ES-I3 (cell line): ENCODE measurements at regions not wholly inside any gene's neighbourhood (a gene's known extent, or its start where the extent isn't known, plus 50 kb on each side); places are given as distances from the start of the nearest gene placed in this dataset.

Experiments
- H3K36me3 ChIP-seq: 2 replicates; pipeline ENCODE4 v1.6.1; 2013; ENCODE audit warnings: mild to moderate bottlenecking, low read length, control low read depth, moderate library complexity; ENCODE audit not compliant: insufficient read depth
- H3K4me1 ChIP-seq: 2 replicates; pipeline ENCODE4 v1.6.1; 2013; ENCODE audit warnings: mild to moderate bottlenecking, control low read depth, low read length; ENCODE audit not compliant: insufficient read depth
- H3K9ac ChIP-seq: 2 replicates; pipeline ENCODE4 v1.6.1; 2013; ENCODE audit warnings: low read depth, mild to moderate bottlenecking, low read length, moderate library complexity
- H3K9me3 ChIP-seq: 2 replicates; pipeline ENCODE4 v1.6.1; 2013; ENCODE audit warnings: mild to moderate bottlenecking, low read length, moderate library complexity; ENCODE audit not compliant: control insufficient read depth, insufficient read depth

DNA sequence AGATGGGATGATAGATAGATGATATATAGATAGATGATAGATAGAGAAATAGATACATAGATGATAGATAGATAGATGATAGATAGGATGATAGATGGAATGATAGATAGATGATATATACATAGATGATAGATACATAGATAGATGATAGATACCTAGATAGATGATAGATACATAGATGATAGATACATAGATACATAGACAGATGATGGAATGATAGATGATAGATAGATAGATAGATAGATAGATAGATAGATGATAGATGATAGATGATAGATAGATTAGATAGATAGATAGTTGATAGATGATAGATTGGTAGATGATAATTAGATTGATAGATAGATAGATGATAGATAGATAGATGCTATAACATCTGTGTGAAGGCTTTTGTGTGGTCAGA, 201.7 kb upstream of the RAB4A start:
- Histone ChIP-seq H3K4me1 (peaks cover 4% of the 10 kb centered on the region; the same call in 1 of the 2 replicates), H3K9me3 (no peaks in the 10 kb centered on the region), H3K36me3 (no peaks in the 10 kb centered on the region), H3K9ac (no peak overlapping the region)

DNA sequence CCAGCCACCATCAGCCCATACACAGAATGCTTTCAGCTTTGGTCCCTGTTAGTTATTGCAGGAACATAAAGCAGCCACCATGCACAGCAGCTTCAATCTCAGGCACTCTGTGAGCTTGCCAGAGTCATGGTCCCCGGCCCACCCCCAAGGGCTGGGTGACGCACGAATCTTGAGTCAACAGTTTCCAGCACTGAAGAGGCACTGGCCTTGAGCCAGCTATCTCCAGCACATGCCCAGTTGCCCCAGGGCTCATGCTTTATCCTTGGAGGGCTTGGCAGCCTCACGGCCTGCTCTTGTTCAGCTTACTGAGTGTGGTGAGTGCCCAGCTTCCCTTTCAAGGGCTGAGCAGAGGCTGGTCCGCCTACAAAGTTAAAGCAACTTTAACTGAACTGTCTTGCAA, 200.7 kb upstream of the RAB4A start:
- Histone ChIP-seq H3K4me1 (no peaks in the 10 kb centered on the region), H3K9ac (no peak overlapping the region), H3K9me3 (no peaks in the 10 kb centered on the region), H3K36me3 (no peaks in the 10 kb centered on the region)

DNA sequence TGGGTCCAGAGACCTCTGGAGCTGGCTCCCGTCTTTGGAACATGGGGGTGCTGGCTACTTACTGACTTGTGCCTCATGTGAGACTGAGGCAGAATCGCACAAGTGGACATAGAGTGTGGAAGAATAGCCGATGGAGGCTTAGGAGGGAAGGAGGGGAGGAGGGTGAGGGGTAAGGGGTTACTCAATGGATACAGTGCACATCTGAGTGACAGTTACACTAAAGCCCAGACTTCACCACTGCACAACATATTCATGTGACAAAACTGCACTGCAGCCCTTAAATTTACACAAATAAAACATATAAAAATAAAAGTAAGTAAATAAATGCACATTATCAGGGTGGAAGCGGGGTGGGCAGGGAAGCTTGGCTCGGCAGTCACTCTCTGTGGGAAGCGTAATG, 197.7 kb upstream of the RAB4A start:
- Histone ChIP-seq H3K9me3 (no peaks in the 10 kb centered on the region), H3K36me3 (no peaks in the 10 kb centered on the region), H3K9ac (no peak overlapping the region), H3K4me1 (no peaks in the 10 kb centered on the region)

- Histone ChIP-seq H3K9ac (no peak overlapping the region), H3K9me3 (peaks cover 2% of the 10 kb centered on the region; the same call in 1 of the 2 replicates), H3K36me3 (no peaks in the 10 kb centered on the region)
Observed at GRCh38 chr1:229075217-229075616, 195.7 kb upstream of the RAB4A start.

DNA sequence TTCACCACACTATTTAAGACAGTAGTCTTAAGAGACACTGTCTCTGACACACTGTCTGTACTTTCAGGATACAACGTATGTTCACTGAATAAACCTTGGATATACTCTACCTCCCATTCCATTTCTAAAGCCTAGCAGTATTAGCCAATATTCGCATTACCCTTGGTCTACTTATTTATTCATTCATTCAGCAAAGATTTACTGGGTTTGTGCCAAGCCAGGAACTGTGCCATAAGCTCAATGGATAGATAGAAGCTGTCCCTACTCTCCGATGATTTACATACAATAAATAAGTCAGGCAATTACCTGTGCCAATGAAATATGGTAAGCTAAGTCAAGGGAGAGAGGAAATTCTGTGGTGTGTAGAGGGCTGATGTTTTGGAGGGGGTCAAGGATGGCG, 195.2 kb upstream of the RAB4A start:
- peaks cover 6% of the 10 kb centered on the region for H3K9me3 ChIP-seq
- H3K36me3 ChIP-seq: no peaks in the 10 kb centered on the region
- no peak overlapping the region for H3K9ac ChIP-seq
- H3K4me1 ChIP-seq: no peaks in the 10 kb centered on the region

More at GRCh38 chr1:229075217-229075616, 195.7 kb upstream of the RAB4A start:
- H3K4me1 ChIP-seq: no peaks in the 10 kb centered on the region

GRCh38 chr1:229076195-229076594, 194.7 kb upstream of the RAB4A start:
- no peaks in the 10 kb centered on the region for H3K36me3 ChIP-seq
- peaks cover 8% of the 10 kb centered on the region for H3K9me3 ChIP-seq
- no peaks in the 10 kb centered on the region for H3K4me1 ChIP-seq
- H3K9ac ChIP-seq: no peak overlapping the region

- no peaks in the 10 kb centered on the region for H3K36me3 ChIP-seq
- peaks cover 19% of the 10 kb centered on the region for H3K9me3 ChIP-seq
- H3K4me1 ChIP-seq: no peaks in the 10 kb centered on the region
- H3K9ac ChIP-seq: no peak overlapping the region
Observed at GRCh38 chr1:229079016-229079595, 191.8 kb upstream of the RAB4A start.

GRCh38 chr1:229080361-229080760, 190.6 kb upstream of the RAB4A start:
- Histone ChIP-seq H3K9ac (no peak overlapping the region), H3K4me1 (no peaks in the 10 kb centered on the region), H3K36me3 (no peaks in the 10 kb centered on the region), H3K9me3 (peaks cover 19% of the 10 kb centered on the region)

GRCh38 chr1:229085291-229085690, 185.6 kb upstream of the RAB4A start:
- H3K9me3 ChIP-seq: peaks cover 17% of the 10 kb centered on the region; the same call in 1 of the 2 replicates
- H3K36me3 ChIP-seq: no peaks in the 10 kb centered on the region
- H3K9ac ChIP-seq: no peak overlapping the region
- 0 out of 2 replicates have a peak, but pooled peaks cover 8% of the 10 kb centered on the region for H3K4me1 ChIP-seq

DNA sequence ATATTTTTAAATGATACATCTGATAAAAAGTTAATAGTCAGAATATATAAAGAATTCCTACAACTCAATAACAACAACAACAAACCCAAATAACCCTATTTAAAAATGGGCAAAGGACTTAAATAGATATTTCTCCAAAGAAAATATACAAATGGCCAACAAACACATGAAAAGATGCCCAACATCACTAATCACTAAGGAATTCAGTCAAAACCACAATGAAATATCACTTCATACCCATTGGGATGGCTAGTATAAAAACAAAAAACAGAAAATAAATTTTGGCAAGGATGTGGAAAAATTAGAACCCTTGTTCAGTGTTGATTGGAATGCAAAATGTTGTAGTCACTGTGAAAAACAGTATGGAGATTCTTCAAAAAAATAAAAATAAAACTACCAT, 184.8 kb upstream of the RAB4A start:
- Histone ChIP-seq H3K4me1 (0 out of 2 replicates have a peak, but pooled peaks cover 8% of the 10 kb centered on the region), H3K9me3 (peaks cover 12% of the 10 kb centered on the region; the same call in 1 of the 2 replicates), H3K9ac (no peak overlapping the region), H3K36me3 (no peaks in the 10 kb centered on the region)

- Histone ChIP-seq H3K9me3 (peaks cover 7% of the 10 kb centered on the region; the same call in 1 of the 2 replicates), H3K4me1 (peaks cover 13% of the 10 kb centered on the region; the same call in 1 of the 2 replicates), H3K9ac (no peak overlapping the region), H3K36me3 (no peaks in the 10 kb centered on the region)
Observed at GRCh38 chr1:229086686-229087085, 184.2 kb upstream of the RAB4A start.

DNA sequence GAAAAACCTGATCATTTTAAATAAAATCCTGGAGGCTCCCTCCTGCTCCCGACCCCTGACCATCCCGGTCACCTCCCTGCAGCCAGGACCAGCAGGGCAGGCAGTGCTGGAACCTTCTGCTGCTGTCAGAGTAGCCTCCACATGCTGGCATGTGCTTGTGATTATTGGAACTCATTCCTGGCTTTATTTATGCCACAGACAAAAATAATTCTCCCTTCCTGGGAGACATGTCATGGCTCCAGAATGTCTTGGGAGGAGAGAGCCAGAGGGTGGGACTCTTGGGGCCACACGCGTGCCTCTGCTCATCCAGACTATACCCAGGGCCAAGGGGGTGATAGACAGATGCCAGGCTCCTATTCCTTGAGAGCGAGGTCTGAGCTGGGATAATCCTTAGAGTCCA, 183.6 kb upstream of the RAB4A start:
- Histone ChIP-seq H3K36me3 (no peaks in the 10 kb centered on the region), H3K4me1 (peaks cover 20% of the 10 kb centered on the region)

GRCh38 chr1:229087906-229088305, 183.0 kb upstream of the RAB4A start:
- Histone ChIP-seq H3K4me1 (peaks cover 26% of the 10 kb centered on the region), H3K9me3 (peaks cover 7% of the 10 kb centered on the region; the same call in 1 of the 2 replicates), H3K36me3 (no peaks in the 10 kb centered on the region), H3K9ac (no peak overlapping the region)

More for the DNA sequence above, 183.6 kb upstream of the RAB4A start:
- H3K9ac ChIP-seq: no peak overlapping the region
- H3K9me3 ChIP-seq: peaks cover 7% of the 10 kb centered on the region; the same call in 1 of the 2 replicates

DNA sequence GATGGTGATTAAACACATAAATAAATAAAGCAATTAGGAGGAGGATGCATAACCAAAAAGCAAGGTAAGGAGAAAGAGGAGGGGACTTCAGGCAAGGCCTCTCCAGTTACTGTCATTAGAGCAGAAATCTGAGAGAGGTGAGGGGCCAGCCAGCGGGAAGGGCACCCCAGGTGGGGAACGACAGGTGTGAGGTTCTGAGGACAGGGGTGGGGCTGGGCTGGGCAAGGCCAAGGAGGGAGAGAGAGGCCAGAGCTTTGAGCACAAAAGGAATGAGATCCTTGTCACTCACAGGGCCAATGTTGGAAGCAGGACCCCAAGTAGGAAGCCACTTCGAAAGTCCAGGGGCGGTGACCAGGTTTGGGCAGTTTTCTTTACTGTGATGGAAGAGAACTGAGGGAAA, 182.2 kb upstream of the RAB4A start:
- H3K4me1 ChIP-seq: peaks cover 34% of the 10 kb centered on the region

GRCh38 chr1:229089586-229090208, 181.2 kb upstream of the RAB4A start:
- Histone ChIP-seq H3K9ac (no peak overlapping the region), H3K4me1 (peaks cover 42% of the 10 kb centered on the region), H3K36me3 (no peaks in the 10 kb centered on the region), H3K9me3 (no peaks in the 10 kb centered on the region)

More for the DNA sequence above, 182.2 kb upstream of the RAB4A start:
- H3K9me3 ChIP-seq: peaks cover 2% of the 10 kb centered on the region; the same call in 1 of the 2 replicates
- H3K9ac ChIP-seq: no peak overlapping the region
- no peaks in the 10 kb centered on the region for H3K36me3 ChIP-seq
